ENCODE measurements at regions not wholly inside any gene's neighbourhood (a gene's known extent, or its start where the extent isn't known, plus 50 kb on each side); places are given as distances from the start of the nearest gene placed in this dataset.

DNA sequence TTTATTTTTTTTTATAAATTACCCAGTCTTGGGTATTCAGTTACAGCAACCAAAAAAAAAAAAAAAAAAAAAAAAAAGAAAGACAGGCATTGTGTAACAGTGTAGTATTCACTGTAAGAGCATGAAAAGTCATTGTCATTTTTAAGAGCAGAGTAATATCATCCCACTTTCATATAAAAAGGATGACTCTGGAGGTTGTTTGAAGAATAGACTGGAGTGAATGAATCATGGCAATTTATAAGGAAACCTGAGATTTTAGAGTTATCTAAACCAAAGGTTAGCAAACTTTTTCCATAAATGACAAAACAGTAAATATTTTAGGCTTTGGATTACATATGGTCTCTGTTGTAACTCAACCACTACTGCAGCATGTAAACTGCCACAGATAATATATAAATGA is 794.9 kb downstream of the NTRK3 start:
- no peak for DNase-seq

DNA sequence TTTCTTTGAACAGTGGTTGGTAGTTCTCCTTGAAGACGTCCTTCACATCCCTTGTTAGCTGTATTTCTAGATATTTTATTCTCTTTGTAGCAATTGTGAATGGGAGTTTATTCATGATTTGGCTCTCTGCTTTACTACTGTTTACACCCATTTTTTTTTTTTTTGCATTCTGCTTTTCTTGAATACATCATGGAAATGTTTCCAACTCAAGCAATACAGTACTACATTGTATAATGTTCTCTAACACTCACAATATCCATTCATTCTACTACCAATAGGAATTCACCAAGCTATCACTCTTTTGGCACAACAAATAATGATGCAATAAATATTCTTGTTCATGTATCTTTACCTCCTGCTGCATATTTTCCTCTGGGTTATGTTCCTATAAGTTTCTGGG is 801.7 kb downstream of the NTRK3 start:
- DNase-seq = no peak

DNA sequence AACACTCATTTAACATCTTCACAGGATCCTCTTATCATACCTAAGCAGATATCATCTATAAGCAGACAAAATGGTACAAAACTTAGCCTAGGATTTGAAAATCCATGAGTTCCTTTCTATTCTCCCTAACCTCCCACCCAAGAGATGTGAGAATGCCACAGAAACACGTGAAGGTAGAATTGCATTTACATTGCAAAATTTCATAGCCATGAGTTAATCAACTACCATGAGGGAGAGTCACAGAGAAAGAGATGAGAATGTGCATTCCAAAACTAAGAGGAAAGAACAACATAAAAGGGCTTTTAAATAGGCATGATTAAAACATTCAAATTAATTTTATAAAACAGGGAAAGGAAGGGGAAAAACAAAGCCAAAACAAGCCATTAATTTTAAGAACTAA is 806.2 kb downstream of the NTRK3 start:
- no peak for DNase-seq

GRCh38 chr15:87439090-87439489 is 817.4 kb downstream of the NTRK3 start:
- DNase-seq = no peak

DNA sequence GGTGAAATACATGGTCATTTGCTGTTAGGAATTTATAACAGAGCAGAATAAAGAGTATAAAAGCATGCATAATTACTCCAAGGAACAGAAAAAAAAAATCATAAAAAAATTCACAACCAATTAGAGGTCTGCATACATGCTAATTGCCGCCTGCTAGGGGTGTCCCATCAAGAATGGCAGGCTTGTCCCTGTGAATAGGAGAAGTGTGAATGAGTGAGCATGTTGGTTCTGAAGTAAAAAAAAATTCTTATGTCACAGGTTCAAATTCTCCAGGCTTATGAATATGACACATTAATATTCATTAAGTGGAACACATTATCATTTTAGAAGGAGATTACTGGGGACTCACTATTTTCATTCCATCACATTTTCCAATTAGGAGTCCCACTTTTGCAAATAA is 822.7 kb downstream of the NTRK3 start:
- DNase-seq = no peak

GRCh38 chr15:87429754-87430153 is 826.8 kb downstream of the NTRK3 start:
- no peak for DNase-seq

DNA sequence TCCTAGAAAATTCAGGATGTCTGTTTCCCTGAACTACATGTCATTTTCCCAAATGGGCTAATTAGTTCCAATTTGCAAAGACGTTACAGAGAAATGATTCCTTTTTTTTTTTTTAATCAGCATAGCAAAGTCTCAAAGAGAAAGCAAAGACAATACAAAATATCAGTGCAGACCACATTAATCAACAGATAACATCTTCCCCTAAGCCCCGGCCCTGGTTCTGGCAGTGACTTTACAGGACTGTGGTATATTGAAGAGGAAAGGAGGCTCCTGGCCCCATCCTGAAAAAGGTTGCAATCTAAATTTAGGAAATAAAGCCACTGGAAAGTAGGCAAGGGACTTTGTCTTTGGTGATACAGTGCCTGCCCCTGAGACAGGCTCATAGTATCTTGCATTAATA is 836.5 kb downstream of the NTRK3 start:
- no peak for DNase-seq

DNA sequence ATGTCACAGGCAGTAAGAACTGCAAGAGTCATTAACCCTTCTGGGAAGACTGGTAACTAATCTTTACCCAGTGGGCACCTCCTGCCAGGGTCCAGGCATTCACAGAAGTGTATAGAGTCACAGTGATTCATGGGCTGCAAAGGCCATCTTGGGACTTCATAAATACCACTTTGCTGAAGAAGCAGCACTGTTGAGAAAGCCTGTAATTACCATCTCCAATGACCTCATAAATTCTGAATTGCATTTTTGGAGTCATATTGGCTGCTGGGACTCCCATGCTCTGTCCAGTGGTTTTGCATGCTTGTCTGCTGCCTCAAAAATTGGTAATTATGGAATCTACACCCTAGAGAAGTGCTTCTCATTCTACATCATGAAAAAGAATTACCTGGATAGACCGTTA is 837.2 kb downstream of the NTRK3 start:
- no peak for DNase-seq

- no peak for DNase-seq
Observed at GRCh38 chr15:87416591-87417257, 839.8 kb downstream of the NTRK3 start.

GRCh38 chr15:87408902-87409301 is 847.6 kb downstream of the NTRK3 start:
- DNase-seq = no peak

GRCh38 chr15:87403973-87404372 is 852.6 kb downstream of the NTRK3 start:
- no peak for DNase-seq

DNA sequence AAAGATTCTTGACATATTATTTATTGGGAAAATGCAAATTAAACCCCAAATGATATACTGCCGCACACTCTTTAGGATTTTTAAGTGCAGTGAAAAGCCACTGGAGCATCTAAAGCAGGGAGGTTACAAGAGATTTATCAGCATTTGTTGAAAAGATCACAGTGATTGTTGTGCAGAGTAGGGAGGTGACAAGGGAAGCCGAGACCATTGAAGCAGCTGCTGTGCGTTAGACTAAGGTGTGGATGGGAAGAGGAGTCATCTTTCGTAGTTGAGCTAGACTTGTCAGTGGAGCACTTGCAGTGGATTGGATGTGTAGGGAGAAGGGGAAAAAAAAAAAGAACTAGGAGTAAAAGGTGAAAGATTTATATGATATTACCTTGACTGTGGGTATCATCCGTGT is 854.6 kb downstream of the NTRK3 start:
- DNase-seq = no peak

DNA sequence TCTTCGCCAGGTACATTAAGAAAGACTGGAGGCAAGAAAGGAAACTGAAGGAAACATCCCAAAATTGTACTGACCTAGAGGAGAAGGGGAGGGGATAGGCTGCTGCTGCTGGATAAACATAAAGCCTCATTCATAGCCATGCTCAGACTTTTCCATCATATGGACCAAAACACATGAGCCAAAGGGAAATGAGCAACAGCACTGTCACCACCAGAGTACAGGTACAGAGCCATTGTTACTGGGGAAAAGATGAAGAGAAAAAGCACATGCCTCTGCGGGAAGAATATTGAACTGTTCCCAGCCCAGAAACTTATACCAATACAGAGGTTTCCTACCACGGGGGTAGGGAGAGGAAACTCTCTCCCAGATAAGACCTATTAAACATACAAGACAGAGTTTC is 861.9 kb downstream of the NTRK3 start:
- no peak for DNase-seq

DNA sequence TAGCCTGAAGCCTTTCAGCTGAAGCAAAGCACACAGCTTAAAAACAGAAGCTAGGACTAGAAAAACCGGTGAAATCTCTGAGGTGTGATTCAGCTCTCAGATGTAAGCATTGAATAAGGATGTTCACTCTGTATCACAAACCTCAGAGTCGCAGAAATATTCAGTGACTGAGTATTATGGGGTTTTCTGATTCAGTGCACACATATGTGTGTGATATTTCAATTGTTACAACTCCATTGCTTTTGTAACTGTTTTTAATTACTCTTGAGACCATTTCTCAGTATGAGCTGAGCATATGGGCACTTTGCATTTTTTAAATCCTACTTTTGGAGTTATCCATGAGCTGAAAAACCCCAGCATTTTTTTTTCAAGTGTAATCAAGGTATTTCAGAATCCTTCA is 868.8 kb downstream of the NTRK3 start:
- DNase-seq = no peak

DNA sequence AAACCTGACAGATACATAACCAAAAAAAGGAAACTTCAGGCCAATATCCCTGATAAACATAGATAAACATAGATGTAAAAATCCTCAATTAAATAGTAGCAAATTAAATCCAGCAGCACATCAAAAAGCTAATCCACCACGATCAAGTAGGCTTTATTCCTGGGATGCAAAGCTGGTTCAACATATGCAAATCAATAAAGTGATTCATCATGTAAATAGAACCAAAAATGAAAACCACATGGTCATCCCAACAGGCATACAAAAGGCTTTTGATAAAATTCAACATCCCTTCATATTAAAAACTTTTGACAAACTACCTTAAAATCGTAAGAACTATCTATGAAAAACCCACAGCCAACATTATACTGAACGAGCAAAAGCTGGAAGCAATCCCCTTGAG is 882.2 kb downstream of the NTRK3 start:
- no peak for DNase-seq

DNA sequence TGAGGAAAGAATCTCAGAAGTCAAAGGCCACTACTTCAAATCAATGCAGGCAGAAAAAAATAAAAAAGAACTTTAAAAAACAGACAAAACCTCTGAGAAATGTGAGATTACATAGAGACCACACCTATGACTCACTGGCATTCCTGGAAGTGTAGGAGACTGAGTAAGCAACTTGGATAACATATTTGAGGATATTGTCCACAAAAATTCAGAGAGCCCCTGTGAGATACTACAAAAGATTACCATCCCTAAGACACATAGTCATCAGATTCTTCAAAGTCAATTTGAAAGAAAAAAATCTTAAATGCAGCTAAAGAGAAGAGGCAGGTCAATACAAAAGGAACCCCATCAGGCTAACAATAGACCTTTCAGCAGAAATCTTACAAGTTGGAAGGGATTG is 887.3 kb downstream of the NTRK3 start:
- no peak for DNase-seq

- no peak for DNase-seq
Observed at GRCh38 chr15:87368511-87368910, 888.0 kb downstream of the NTRK3 start.

DNA sequence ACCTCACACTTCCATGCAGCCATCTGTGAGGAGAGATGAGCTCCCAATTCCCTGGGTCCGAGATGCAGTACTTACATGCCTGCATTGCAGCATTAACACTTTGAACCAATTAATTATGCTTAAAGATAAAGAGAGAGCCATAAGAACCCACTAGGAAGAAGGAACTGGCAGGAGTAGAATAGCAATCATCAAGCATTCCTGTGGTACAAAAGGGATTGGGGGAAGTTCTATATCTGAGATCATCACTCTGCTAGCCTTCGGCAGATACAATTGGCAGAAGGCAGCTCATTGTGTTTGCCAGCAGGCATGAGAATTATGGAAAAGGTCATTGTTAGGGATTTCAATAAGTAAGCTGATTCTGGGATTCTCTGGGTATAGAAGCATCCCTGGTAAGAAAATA is 891.4 kb downstream of the NTRK3 start:
- DNase-seq = no peak

DNA sequence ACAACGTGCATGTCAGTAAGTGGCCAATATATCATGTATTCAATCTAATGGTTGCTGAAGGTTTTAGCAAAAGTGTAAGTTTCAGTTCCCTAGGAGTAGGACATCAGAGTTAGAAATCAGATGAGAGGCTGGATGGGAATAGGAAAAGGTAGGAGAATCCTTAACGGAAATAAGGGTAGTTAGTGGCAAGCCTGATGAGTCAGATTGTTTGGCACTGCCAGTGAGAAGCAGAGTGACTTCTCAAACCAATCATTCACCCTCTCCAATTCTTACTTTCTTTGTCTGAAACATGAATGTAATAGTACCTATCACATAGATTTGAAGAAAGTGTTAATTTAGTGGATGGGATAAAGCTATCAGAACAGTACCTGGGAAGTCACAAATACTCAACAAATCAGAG is 894.0 kb downstream of the NTRK3 start:
- no peak for DNase-seq

DNA sequence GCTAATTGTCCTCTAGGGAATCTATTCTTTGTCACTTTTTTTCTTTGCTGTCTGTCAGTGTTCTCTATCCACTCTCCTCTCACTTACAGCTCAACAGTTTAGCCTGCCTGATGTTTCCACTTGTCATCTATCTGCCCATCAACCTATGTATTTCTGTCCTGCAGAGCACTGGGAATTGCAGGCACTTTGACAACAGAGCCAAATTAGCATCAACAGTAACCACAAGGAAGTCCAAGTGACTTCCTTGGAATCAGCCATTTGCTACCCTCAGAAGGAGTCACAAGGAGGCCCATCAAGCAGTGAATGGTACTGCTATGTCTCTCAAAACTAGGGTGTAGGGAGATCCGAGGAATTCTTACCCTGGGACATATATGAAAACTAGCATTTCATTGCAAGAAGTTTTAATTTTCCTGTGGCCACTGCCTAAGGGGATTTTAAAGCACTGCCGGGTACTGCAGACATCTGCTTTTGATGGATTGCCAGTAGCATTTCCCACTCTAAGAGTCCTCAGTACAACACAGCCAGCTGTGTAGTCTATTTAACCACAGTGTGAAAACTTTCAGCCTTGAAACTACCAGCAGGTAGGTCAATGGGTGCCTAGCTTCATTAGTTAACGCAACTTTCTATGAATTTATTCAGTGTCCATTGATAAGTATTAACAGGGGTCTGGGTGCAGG is 898.8 kb downstream of the NTRK3 start:
- DNase-seq = no peak

- no peak for DNase-seq
Observed at GRCh38 chr15:87355946-87356345, 900.6 kb downstream of the NTRK3 start.

- DNase-seq = no peak
Observed at GRCh38 chr15:87354661-87355410, 901.7 kb downstream of the NTRK3 start.

- DNase-seq = no peak
Observed at GRCh38 chr15:87349181-87349580, 907.4 kb downstream of the NTRK3 start.

- no peak for DNase-seq
Observed at GRCh38 chr15:87348746-87349145, 907.8 kb downstream of the NTRK3 start.
